Activated CD8-positive, alpha-beta memory T cell treated with anti-CD3 and anti-CD28 coated beads, Interleukin-2, amount 10 ng/mL, durations not matched to agents 7 days and 5 days (primary cell): ENCODE measurements at regions not wholly inside any gene's neighbourhood (a gene's known extent, or its start where the extent isn't known, plus 50 kb on each side); places are given as distances from the start of the nearest gene placed in this dataset.
"Not testable (repeated sequence)": the region's sequence is repeated elsewhere in the genome, so short reads cannot be mapped to it uniquely, and the experiment has no call there.

Experiments used
- ATAC-seq: fragments of 150-1000 bp; cut with Tn5 transposase; one replicate; pipeline ENCODE4 v1.10.0; 2021; ENCODE audit warnings: moderate library complexity
- CTCF ChIA-PET: fragments of 350-600 bp; sonication (Branson Sonifier 250); formaldehyde crosslinking; loops from one replicate; lab custom pipeline; 2021; ENCODE audit warnings: antibody characterized with exemption; lab: Charles Lee
- DNase-seq: peaks from one replicate; pipeline ENCODE4 v3.0.0-alpha.2; 2020
- H3K27ac Mint-ChIP-seq: one replicate; pipeline ENCODE4 v1.8.0; 2021; ENCODE audit warnings: mild to moderate bottlenecking, mixed read lengths
- H3K27me3 Mint-ChIP-seq: one replicate; pipeline ENCODE4 v1.8.0; 2021; ENCODE audit warnings: mixed read lengths
- H3K36me3 Mint-ChIP-seq: one replicate; pipeline ENCODE4 v1.8.0; 2021; ENCODE audit warnings: mild to moderate bottlenecking, mixed read lengths
- H3K4me1 Mint-ChIP-seq: one replicate; pipeline ENCODE4 v1.8.0; 2021; ENCODE audit warnings: mixed read lengths
- H3K4me3 Mint-ChIP-seq: one replicate; pipeline ENCODE4 v1.8.0; 2021; ENCODE audit warnings: mild to moderate bottlenecking, moderate library complexity, mixed read lengths
- H3K9me3 Mint-ChIP-seq: one replicate; pipeline ENCODE4 v1.8.0; 2022; ENCODE audit warnings: low read depth, mixed read lengths

- CTCF ChIA-PET, result no interaction called here
- H3K27me3 Mint-ChIP-seq, result no peaks in the 10 kb centered on the region
- H3K36me3 Mint-ChIP-seq, result no peaks in the 10 kb centered on the region
- no peaks in the 10 kb centered on the region for H3K4me1 Mint-ChIP-seq
- no peak overlapping the region for H3K4me3 Mint-ChIP-seq
- no peaks in the 10 kb centered on the region for H3K9me3 Mint-ChIP-seq
- H3K27ac Mint-ChIP-seq, result no peak overlapping the region
- ATAC-seq (no peak), DNase-seq (no peak)
Observed at GRCh38 chrX:81857192-81857591, 655.3 kb downstream of the SH3BGRL start.

- Mint-ChIP-seq H3K4me1 (no peaks in the 10 kb centered on the region), H3K36me3 (no peaks in the 10 kb centered on the region), H3K9me3 (peaks cover 4% of the 10 kb centered on the region), H3K27me3 (no peaks in the 10 kb centered on the region), H3K27ac (no peak overlapping the region), H3K4me3 (no peak overlapping the region)
- ATAC-seq, result no peak
- DNase-seq, result no peak
- CTCF ChIA-PET, result no interaction called here
Observed at GRCh38 chrX:81866873-81867272, 665.0 kb downstream of the SH3BGRL start.

- H3K36me3 Mint-ChIP-seq, result no peaks in the 10 kb centered on the region
- no peak overlapping the region for H3K4me3 Mint-ChIP-seq
- H3K27ac Mint-ChIP-seq, result no peak overlapping the region
- CTCF ChIA-PET, result no interaction called here
- DNase-seq (no peak), ATAC-seq (no peak)
- no peaks in the 10 kb centered on the region for H3K27me3 Mint-ChIP-seq
- H3K9me3 Mint-ChIP-seq, result peaks cover 4% of the 10 kb centered on the region
- H3K4me1 Mint-ChIP-seq, result no peaks in the 10 kb centered on the region
Observed at GRCh38 chrX:81868979-81869378, 667.1 kb downstream of the SH3BGRL start.

GRCh38 chrX:81874807-81875206, 672.9 kb downstream of the SH3BGRL start:
- Mint-ChIP-seq H3K27ac (no peak overlapping the region), H3K4me1 (no peaks in the 10 kb centered on the region), H3K27me3 (no peaks in the 10 kb centered on the region), H3K9me3 (no peaks in the 10 kb centered on the region), H3K4me3 (no peak overlapping the region), H3K36me3 (no peaks in the 10 kb centered on the region)
- ATAC-seq (no peak), DNase-seq (no peak)
- CTCF ChIA-PET, result no interaction called here

GRCh38 chrX:81875800-81876199, 673.9 kb downstream of the SH3BGRL start:
- no peaks in the 10 kb centered on the region for H3K9me3 Mint-ChIP-seq
- no peaks in the 10 kb centered on the region for H3K27me3 Mint-ChIP-seq
- H3K4me3 Mint-ChIP-seq, result no peak overlapping the region
- H3K27ac Mint-ChIP-seq, result no peak overlapping the region
- no peaks in the 10 kb centered on the region for H3K4me1 Mint-ChIP-seq
- H3K36me3 Mint-ChIP-seq, result no peaks in the 10 kb centered on the region
- DNase-seq (no peak), ATAC-seq (no peak)
- CTCF ChIA-PET, result no interaction called here

GRCh38 chrX:81876437-81876836, 674.5 kb downstream of the SH3BGRL start:
- no peaks in the 10 kb centered on the region for H3K4me1 Mint-ChIP-seq
- H3K36me3 Mint-ChIP-seq, result no peaks in the 10 kb centered on the region
- H3K4me3 Mint-ChIP-seq, result no peak overlapping the region
- H3K9me3 Mint-ChIP-seq, result no peaks in the 10 kb centered on the region
- CTCF ChIA-PET, result no interaction called here
- no peak for ATAC-seq
- no peaks in the 10 kb centered on the region for H3K27me3 Mint-ChIP-seq
- DNase-seq, result no peak
- no peak overlapping the region for H3K27ac Mint-ChIP-seq

- DNase-seq, result no peak
- Mint-ChIP-seq H3K4me1 (peaks cover 2% of the 10 kb centered on the region), H3K9me3 (no peaks in the 10 kb centered on the region), H3K27me3 (no peaks in the 10 kb centered on the region), H3K36me3 (no peaks in the 10 kb centered on the region), H3K27ac (no peak overlapping the region), H3K4me3 (no peak overlapping the region)
- CTCF ChIA-PET, result no interaction called here
- ATAC-seq, result no peak
Observed at GRCh38 chrX:81890521-81890920, 688.6 kb downstream of the SH3BGRL start.

- Mint-ChIP-seq H3K36me3 (no peaks in the 10 kb centered on the region), H3K27ac (no peak overlapping the region), H3K27me3 (no peaks in the 10 kb centered on the region), H3K9me3 (no peaks in the 10 kb centered on the region), H3K4me1 (no peaks in the 10 kb centered on the region), H3K4me3 (no peak overlapping the region)
- CTCF ChIA-PET, result no interaction called here
- no peak for ATAC-seq
- DNase-seq, result no peak
Observed at GRCh38 chrX:81900522-81900921, 698.6 kb downstream of the SH3BGRL start.

GRCh38 chrX:81925812-81926211, 723.9 kb downstream of the SH3BGRL start:
- Mint-ChIP-seq H3K9me3 (no peaks in the 10 kb centered on the region), H3K4me3 (no peak overlapping the region), H3K4me1 (no peaks in the 10 kb centered on the region), H3K36me3 (no peaks in the 10 kb centered on the region), H3K27ac (no peak overlapping the region), H3K27me3 (no peaks in the 10 kb centered on the region)
- CTCF ChIA-PET, result no interaction called here
- DNase-seq, result no peak
- no peak for ATAC-seq

- CTCF ChIA-PET, H3K9me3 Mint-ChIP-seq, DNase-seq, H3K27me3 Mint-ChIP-seq, ATAC-seq, H3K4me3 Mint-ChIP-seq, H3K36me3 Mint-ChIP-seq, H3K4me1 Mint-ChIP-seq, H3K27ac Mint-ChIP-seq: not testable (repeated sequence)
Observed at GRCh38 chrX:81945911-81946310, 744.0 kb downstream of the SH3BGRL start.

GRCh38 chrX:81957318-81957717, 755.4 kb downstream of the SH3BGRL start:
- Mint-ChIP-seq H3K9me3 (no peaks in the 10 kb centered on the region), H3K36me3 (no peaks in the 10 kb centered on the region), H3K27me3 (no peaks in the 10 kb centered on the region), H3K4me1 (no peaks in the 10 kb centered on the region), H3K4me3 (no peak overlapping the region), H3K27ac (no peak overlapping the region)
- CTCF ChIA-PET, result interaction anchor here (0.6 to 1.0 kb wide), 2 partner anchors 719 to 817 kb away, joined by 3 read pairs; no protein-coding TSS in a partner anchor
- DNase-seq, result no peak
- no peak for ATAC-seq

- Mint-ChIP-seq H3K27ac (no peak overlapping the region), H3K9me3 (no peaks in the 10 kb centered on the region), H3K27me3 (no peaks in the 10 kb centered on the region), H3K36me3 (no peaks in the 10 kb centered on the region), H3K4me1 (no peaks in the 10 kb centered on the region), H3K4me3 (no peak overlapping the region)
- CTCF ChIA-PET, result interaction anchor here (1.0 kb wide), 1 partner anchor 719 kb away, joined by 3 read pairs; no protein-coding TSS in a partner anchor
- ATAC-seq (peak; percentile 42), DNase-seq (no peak)
Observed at GRCh38 chrX:81957900-81958545, 756.1 kb downstream of the SH3BGRL start.

GRCh38 chrX:81959964-81960363, 758.1 kb downstream of the SH3BGRL start:
- Mint-ChIP-seq H3K36me3 (no peaks in the 10 kb centered on the region), H3K27ac (no peak overlapping the region), H3K4me1 (no peaks in the 10 kb centered on the region), H3K4me3 (no peak overlapping the region), H3K9me3 (no peaks in the 10 kb centered on the region), H3K27me3 (no peaks in the 10 kb centered on the region)
- no peak for DNase-seq
- CTCF ChIA-PET, result no interaction called here
- no peak for ATAC-seq

- H3K4me3 Mint-ChIP-seq, H3K4me1 Mint-ChIP-seq, DNase-seq, ATAC-seq, H3K36me3 Mint-ChIP-seq, H3K27me3 Mint-ChIP-seq, CTCF ChIA-PET, H3K9me3 Mint-ChIP-seq, H3K27ac Mint-ChIP-seq: not testable (repeated sequence)
Observed at GRCh38 chrX:81974413-81974812, 772.5 kb downstream of the SH3BGRL start.
